GF-D8 (cell line): ENCODE measurements at regions not wholly inside any gene's neighbourhood (a gene's known extent, or its start where the extent isn't known, plus 50 kb on each side); places are given as distances from the start of the nearest gene placed in this dataset.
"Not testable (repeated sequence)": the region's sequence is repeated elsewhere in the genome, so short reads cannot be mapped to it uniquely, and the experiment has no call there.

Experiments used
- DNase-seq: peaks from one replicate; lab custom pipeline; 2025; lab: John Stamatoyannopoulos, UW

DNA sequence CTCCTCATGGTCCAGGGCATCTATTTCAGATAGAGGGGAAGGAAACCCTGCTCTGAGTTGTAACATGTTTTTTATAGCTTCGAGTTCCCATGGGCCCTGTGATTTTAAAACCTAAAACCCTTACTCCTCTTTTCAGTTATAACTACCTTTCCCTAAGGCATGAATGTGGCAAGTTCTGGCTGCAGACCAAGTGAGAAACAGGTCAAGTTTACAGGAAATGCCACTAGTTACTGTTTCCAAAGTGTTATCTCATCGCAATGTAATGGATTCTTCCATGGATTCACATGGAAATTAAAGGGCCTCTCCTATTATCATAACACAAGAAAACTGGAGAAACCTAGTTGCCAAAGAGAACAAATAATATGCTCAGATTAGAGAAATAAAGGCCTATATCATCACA, 574.5 kb upstream of the GRAMD2B start:
- no peak for DNase-seq

DNA sequence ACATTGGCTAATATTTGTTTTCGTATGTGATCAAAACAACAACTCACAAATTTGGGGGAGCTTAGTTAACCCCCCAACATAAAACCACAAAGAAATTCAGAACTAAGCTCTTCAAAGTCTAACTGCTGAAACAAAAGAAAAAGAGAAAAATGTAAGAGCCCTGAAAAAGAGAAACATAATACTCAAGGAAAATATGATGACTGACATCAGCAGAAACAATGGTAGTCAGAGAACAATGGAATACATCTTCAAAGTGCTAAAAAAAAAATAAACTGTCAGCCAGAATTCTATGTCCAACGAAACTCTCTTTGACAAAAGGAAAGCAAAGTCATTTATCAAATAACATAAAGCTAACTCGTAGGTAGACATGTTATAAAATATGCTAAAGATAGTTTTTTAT, 566.3 kb upstream of the GRAMD2B start:
- no peak for DNase-seq

DNA sequence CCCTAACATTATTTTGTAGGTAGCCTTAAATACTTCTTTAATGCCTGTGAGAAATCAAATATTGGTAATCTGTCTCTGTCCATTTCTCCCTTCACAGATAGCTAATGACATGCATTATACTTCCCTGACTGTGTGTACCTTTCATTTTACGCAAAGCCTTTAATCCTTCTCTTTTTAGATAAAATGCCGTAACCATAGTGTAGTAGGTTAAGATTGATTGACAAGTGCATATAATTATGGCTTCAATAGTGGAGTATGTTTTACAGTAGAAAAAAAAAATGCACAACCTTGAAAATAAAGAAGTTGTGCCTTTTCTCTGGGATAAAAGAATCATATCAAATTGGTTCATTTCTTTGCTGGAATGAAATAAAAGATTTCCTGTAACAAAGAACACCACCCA, 559.6 kb upstream of the GRAMD2B start:
- DNase-seq: no peak

- DNase-seq: no peak
Observed at GRCh38 chr5:125865166-125865815, 557.9 kb upstream of the GRAMD2B start.

- DNase-seq: no peak
Observed at GRCh38 chr5:125868036-125868435, 555.2 kb upstream of the GRAMD2B start.

GRCh38 chr5:125870256-125870655, 553.0 kb upstream of the GRAMD2B start:
- DNase-seq: no peak

GRCh38 chr5:125874057-125874456, 549.2 kb upstream of the GRAMD2B start:
- DNase-seq: no peak

DNA sequence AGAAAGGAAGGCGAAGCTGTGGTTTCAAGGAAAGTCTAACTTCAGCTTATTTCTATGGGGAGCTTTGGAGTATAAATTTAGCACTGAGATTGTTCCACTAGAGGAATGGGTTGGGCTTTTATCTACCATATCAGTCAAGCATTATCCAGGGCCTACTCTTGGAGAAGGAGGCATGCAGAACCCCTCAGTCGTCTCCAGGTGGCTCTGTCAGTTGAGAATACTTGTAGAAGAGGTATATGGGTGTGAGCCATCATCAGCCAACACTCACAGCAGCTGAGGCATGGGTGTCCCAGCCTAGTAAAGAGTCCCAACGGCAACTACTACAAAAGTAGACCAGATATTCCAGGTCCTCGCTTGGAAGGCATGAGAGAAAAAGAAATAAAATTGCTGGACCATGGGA, 548.5 kb upstream of the GRAMD2B start:
- no peak for DNase-seq

- DNase-seq: no peak
Observed at GRCh38 chr5:125877248-125877647, 546.0 kb upstream of the GRAMD2B start.

DNA sequence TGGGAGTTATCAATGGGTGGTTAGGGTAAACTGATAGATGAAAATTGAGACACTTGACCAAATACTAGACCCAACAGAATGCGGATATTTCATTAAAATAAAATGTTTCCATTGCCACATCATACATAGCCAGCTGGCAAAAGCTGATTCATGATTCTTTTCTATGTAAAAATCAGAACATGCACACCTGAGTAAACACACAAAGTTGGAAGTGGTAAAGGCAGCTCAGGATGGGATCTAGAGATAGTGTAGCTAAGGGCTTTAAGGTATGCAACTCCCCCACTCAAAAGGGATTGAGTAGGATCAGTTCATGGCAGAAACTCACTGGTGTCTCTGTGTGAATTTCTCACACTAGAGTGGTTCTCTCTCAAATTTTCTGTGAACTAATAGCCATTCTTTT, 541.1 kb upstream of the GRAMD2B start:
- no peak for DNase-seq

- no peak for DNase-seq
Observed at GRCh38 chr5:125883223-125883622, 540.0 kb upstream of the GRAMD2B start.

- DNase-seq: no peak
Observed at GRCh38 chr5:125888358-125888757, 534.9 kb upstream of the GRAMD2B start.

DNA sequence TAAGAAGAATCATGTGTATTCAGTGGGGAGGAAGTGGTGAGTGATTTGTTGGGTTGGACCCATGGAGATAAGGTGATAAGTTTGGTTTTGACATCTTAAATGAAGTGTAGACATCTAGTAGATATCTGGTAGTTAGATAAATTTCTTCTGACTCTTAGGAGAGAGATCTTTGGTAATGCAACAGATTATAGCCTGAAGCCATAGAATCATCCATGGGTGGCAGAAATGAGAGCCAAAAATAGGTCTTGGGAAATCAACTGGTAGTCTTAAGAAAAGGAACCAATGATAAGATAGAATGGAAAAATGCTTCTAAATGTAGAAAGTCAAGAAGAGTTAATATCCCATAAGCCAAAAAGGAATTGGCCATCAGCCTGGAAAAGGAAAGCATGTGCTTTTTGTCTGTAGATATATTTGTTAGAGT, 532.7 kb upstream of the GRAMD2B start:
- no peak for DNase-seq

DNA sequence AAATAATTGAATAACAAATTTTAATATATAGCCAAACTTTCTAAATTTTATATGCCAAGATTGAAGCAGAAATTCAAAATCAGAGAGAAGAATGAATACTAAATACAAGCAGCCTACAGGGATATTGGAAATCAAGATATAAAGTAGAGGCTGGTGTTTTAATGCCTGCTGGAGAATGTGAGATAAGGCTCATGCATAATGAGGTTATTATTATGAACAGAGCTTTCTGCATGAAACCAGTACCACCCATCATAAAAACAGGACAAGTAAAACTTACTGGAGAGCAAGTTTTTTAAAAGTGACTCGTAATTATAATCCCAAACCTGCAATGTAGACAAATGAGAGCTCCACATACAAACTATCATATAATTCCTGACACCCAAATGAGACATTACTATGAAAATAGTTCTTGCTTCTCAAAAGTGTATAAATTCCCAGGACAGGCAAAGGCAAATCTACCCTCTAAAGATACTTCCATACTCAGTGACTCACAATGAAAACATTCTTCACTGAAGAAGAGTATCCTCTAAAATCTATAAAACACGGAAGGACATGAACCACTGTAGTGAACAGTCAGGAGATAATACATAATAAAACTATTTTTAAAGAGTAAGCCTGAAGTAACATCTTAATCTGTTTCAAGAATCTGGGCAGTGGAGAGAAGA, 532.0 kb upstream of the GRAMD2B start:
- DNase-seq: no peak

DNA sequence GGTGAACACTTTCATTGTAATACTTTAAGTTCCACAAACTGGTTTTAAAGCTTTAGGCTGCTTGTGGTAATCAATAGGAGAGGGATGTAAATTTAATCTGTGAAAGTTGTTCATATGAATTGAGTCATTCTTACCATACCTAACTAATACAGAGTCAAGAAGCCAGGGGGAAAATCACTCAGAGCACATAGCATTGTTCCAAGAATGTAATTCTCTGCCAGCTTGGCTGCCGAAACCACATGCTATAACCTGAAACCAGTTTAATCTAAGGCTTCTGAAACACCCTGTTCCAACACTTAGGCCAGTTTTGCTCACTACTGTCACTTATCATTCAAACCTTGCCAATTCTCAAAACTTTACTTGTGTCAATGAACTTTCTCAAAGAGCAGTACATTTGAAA, 528.8 kb upstream of the GRAMD2B start:
- DNase-seq: no peak

DNA sequence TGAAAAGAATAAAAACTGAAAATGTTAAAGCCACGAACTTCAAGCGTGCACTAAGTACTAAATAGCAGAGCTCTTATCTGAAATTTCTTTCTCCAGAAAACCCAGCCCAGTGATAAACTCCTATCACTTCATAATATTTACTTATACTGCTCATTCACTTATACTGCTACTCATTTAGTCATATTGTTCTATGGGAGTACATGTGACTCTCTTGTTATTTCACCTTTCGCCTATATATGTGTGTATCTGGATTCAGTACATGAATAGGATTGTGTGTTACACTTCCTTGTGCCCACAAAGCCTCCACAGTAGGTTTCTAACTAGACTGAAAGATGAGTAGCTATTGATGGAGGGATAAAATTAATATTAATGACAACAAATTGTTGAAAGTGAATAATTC, 526.8 kb upstream of the GRAMD2B start:
- DNase-seq: no peak

GRCh38 chr5:125897089-125897488, 526.1 kb upstream of the GRAMD2B start:
- DNase-seq: no peak

- DNase-seq: no peak
Observed at GRCh38 chr5:125898851-125899405, 524.3 kb upstream of the GRAMD2B start.

- DNase-seq: no peak
Observed at GRCh38 chr5:125912028-125912427, 511.2 kb upstream of the GRAMD2B start.

GRCh38 chr5:125913200-125913599, 510.0 kb upstream of the GRAMD2B start:
- DNase-seq: no peak

DNA sequence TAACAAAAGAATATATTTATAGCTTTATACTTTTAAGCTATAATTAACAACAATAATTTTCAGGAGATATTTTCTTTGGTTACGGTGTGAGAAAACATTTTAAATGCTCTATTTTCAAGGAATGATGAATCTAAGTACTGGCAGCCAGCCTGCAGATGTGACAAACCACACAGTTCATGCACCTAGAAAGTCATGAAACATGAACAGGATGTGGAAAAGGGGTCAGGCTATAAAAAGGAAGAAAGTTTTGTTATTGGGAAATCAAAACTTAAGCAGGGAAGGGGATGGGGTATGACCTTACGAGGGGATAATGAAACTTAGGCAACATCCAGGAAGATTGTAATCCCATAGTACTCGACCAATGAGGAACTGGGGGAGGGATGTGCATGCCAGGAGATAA, 508.7 kb upstream of the GRAMD2B start:
- DNase-seq: no peak

DNA sequence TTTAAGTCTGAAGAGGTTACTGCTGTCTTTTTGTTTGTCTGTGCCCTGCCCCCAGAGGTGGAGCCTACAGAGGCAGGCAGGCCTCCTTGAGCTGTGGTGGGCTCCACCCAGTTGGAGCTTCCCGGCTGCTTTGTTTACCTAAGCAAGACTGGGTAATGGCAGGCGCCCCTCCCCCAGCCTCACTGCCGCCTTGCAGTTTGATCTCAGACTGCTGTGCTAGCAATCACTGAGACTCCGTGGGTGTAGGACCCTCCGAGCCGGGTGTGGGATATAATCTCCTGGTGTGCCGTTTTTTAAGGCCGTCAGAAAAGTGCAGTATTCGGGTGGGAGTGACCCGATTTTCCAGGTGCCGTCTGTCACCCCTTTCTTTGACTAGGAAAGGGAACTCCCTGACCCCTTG, 499.3 kb upstream of the GRAMD2B start:
- DNase-seq: not testable (repeated sequence)

GRCh38 chr5:125926172-125926571, 497.0 kb upstream of the GRAMD2B start:
- DNase-seq: no peak

DNA sequence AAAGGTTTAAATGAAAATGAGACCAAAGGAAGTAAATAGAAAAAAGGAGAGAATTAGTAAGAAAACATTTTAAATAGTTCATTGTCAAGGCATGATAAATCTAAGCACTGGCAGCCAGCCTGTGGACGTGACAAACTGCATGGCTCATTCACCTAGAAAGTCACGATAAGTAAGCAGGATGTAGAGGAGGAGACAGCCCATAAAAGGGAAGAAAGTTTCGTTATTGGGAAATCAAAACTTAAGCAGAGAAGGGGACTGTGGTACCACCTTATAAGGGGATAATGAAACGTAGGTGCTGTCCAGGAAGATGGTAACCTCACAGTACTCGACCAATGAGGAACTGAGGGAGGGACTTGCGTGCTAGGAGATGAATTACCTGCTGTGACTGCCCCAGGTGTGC, 494.5 kb upstream of the GRAMD2B start:
- DNase-seq: no peak
